ENCODE measurements at regions not wholly inside any gene's neighbourhood (a gene's known extent, or its start where the extent isn't known, plus 50 kb on each side); places are given as distances from the start of the nearest gene placed in this dataset.

DNA sequence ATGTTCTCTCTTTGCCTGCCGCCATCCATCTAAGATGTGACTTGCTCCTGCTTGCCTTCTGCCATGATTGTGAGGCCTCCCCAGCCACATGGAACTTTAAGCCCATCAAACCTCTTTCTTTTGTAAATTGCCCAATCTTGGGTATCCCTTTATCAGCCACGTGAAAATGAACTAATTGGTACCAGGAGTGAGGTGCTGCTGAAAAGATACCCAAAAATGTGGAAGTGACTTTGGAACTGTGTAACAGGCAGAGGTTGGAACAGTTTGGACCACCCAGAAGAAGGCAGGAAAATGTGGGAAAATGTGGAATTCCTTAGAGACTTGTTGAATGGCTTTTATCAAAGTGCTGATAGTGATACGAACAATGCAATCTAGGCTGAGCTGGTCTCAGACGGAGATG is 694.9 kb downstream of the FRK start:
- TF ChIP-seq CTCF (IDR thresholded peaks at IDR 0.05) (no peak), EZH2 (IDR thresholded peaks at IDR 0.05) (no peak)

Measured in neural progenitor cell (in vitro differentiated cells).